ENCODE measurements at regions not wholly inside any gene's neighbourhood (a gene's known extent, or its start where the extent isn't known, plus 50 kb on each side); places are given as distances from the start of the nearest gene placed in this dataset.

DNA sequence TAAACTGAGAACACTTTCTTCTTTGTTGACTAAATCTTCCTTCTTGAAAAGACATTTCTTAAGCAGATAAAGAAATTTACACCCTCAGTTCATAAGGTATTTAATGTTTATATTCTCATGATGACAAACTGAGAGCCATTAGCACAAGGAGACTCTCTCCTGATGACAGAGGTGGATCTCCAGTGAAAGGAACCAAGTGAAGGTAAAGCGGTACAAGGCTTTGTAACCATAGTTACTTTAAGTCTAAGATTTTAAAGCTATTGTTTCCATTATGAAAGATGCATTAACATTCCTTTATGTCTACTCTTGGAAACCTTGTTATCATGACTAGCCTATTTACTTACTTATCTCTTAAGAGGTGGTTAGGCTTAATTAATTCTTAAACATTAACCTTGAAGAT, 737.1 kb downstream of the MECOM start:
- TF ChIP-seq, protein P1, sequence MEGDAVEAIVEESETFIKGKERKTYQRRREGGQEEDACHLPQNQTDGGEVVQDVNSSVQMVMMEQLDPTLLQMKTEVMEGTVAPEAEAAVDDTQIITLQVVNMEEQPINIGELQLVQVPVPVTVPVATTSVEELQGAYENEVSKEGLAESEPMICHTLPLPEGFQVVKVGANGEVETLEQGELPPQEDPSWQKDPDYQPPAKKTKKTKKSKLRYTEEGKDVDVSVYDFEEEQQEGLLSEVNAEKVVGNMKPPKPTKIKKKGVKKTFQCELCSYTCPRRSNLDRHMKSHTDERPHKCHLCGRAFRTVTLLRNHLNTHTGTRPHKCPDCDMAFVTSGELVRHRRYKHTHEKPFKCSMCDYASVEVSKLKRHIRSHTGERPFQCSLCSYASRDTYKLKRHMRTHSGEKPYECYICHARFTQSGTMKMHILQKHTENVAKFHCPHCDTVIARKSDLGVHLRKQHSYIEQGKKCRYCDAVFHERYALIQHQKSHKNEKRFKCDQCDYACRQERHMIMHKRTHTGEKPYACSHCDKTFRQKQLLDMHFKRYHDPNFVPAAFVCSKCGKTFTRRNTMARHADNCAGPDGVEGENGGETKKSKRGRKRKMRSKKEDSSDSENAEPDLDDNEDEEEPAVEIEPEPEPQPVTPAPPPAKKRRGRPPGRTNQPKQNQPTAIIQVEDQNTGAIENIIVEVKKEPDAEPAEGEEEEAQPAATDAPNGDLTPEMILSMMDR (IDR thresholded peaks at IDR 0.05; ENCODE audit: low read length): no peak
- no peak for TF ChIP-seq EZH2 (IDR thresholded peaks at IDR 0.05; ENCODE audit: borderline replicate concordance, low read length)
